ENCODE measurements at regions not wholly inside any gene's neighbourhood (a gene's known extent, or its start where the extent isn't known, plus 50 kb on each side); places are given as distances from the start of the nearest gene placed in this dataset.

DNA sequence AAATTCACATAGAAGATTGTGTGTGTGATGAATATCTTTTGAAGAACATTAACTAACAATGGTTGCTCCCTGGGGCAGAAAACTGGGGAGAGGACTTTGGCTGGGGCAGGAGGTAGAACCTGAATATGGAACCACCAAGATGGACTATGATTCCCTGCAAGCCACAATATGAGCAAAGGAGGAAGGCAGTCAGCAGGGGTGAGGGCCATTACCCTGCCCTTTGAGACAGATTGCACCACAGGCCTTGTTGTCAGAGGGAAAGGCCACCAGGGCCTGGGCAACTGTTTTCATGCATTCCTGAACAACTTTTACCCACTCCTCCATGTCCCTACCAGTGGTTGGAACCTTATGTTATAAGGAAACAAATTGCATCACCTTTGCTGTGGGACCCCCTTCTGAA, 670.1 kb upstream of the POM121L12 start:
- TF ChIP-seq CTCF (IDR thresholded peaks at IDR 0.05) (no peak), POLR2A (IDR thresholded peaks at IDR 0.05) (no peak)

Data from right lobe of liver (tissue), 4 donors.